ENCODE measurements at regions not wholly inside any gene's neighbourhood (a gene's known extent, or its start where the extent isn't known, plus 50 kb on each side); places are given as distances from the start of the nearest gene placed in this dataset.
"Not testable (repeated sequence)": the region's sequence is repeated elsewhere in the genome, so short reads cannot be mapped to it uniquely, and the experiment has no call there.

- no peak for DNase-seq
These were observed 202.1 kb downstream of the HNRNPD start for GRCh38 chr4:82171531-82172155.

- DNase-seq = no peak
These were observed 224.0 kb downstream of the HNRNPD start for GRCh38 chr4:82149750-82150149.

- no peak for DNase-seq
These were observed 227.9 kb downstream of the HNRNPD start for GRCh38 chr4:82145850-82146249.

- DNase-seq = no peak
These were observed 233.4 kb downstream of the HNRNPD start for GRCh38 chr4:82140422-82140821.

GRCh38 chr4:82139287-82139686, 234.5 kb downstream of the HNRNPD start:
- no peak for DNase-seq

- no peak for DNase-seq
These were observed 235.4 kb downstream of the HNRNPD start for GRCh38 chr4:82138374-82138773.

- DNase-seq = no peak
These were observed 237.5 kb downstream of the HNRNPD start for GRCh38 chr4:82136161-82136801.

GRCh38 chr4:82128355-82128754, 245.4 kb downstream of the HNRNPD start:
- no peak for DNase-seq

GRCh38 chr4:82126512-82127040, 247.2 kb downstream of the HNRNPD start:
- no peak for DNase-seq

- no peak for DNase-seq
These were observed 247.9 kb downstream of the HNRNPD start for GRCh38 chr4:82125787-82126297.

- DNase-seq = no peak
These were observed 248.6 kb downstream of the HNRNPD start for GRCh38 chr4:82124932-82125786.

- no peak for DNase-seq
These were observed 249.4 kb downstream of the HNRNPD start for GRCh38 chr4:82124365-82124764.

- DNase-seq = no peak
These were observed 249.9 kb downstream of the HNRNPD start for GRCh38 chr4:82123934-82124333.

GRCh38 chr4:82115183-82115582, 258.6 kb downstream of the HNRNPD start:
- not testable (repeated sequence) for DNase-seq

GRCh38 chr4:82108506-82108905, 265.3 kb downstream of the HNRNPD start:
- no peak for DNase-seq

GRCh38 chr4:82104578-82104977, 269.2 kb downstream of the HNRNPD start:
- no peak for DNase-seq

GRCh38 chr4:82099928-82100579, 273.7 kb downstream of the HNRNPD start:
- DNase-seq = no peak

GRCh38 chr4:82097504-82097903, 276.3 kb downstream of the HNRNPD start:
- DNase-seq = no peak

GRCh38 chr4:82090717-82091116, 283.1 kb downstream of the HNRNPD start:
- DNase-seq = no peak

GRCh38 chr4:82084747-82085146, 289.0 kb downstream of the HNRNPD start:
- no peak for DNase-seq

GRCh38 chr4:82077471-82077995, 296.3 kb downstream of the HNRNPD start:
- DNase-seq = not testable (repeated sequence)

- DNase-seq = no peak
These were observed 297.0 kb downstream of the HNRNPD start for GRCh38 chr4:82076809-82077208.

- no peak for DNase-seq
These were observed 297.4 kb downstream of the HNRNPD start for GRCh38 chr4:82076359-82076758.
